ENCODE measurements at regions not wholly inside any gene's neighbourhood (a gene's known extent, or its start where the extent isn't known, plus 50 kb on each side); places are given as distances from the start of the nearest gene placed in this dataset.

GRCh38 chr12:116461060-116461459 lies 98.1 kb upstream of the MAP1LC3B2 start:
- Histone ChIP-seq H3K4me1 (no peaks in the 10 kb centered on the region), H3K27ac (no peak overlapping the region), H3K27me3 (no peaks in the 10 kb centered on the region), H3K36me3 (no peaks in the 10 kb centered on the region), H3K9me3 (no peaks in the 10 kb centered on the region), H3K4me3 (no peak overlapping the region)
- DNase-seq: no peak
- no peak for TF ChIP-seq POLR2A (IDR thresholded peaks at IDR 0.05)
- TF ChIP-seq CTCF (IDR thresholded peaks at IDR 0.05): no peak
- WGBS (ENCODE audit: insufficient coverage, low coverage, low lambda C conversion rate, missing lambda C conversion rate): 100% methylated on average over 3 of the region's 6 CpGs
- intact Hi-C loops (cut with DNase I): no loop called here
- ATAC-seq: no peak

GRCh38 chr12:116463366-116463765 lies 95.8 kb upstream of the MAP1LC3B2 start:
- WGBS (ENCODE audit: insufficient coverage, low coverage, low lambda C conversion rate, missing lambda C conversion rate): 86% methylated on average over 1 of the region's 1 CpG
- intact Hi-C loops (cut with DNase I): no loop called here
- ATAC-seq: no peak

GRCh38 chr12:116465407-116465806 lies 93.8 kb upstream of the MAP1LC3B2 start:
- Histone ChIP-seq H3K4me1 (no peaks in the 10 kb centered on the region), H3K27ac (no peak overlapping the region), H3K27me3 (no peaks in the 10 kb centered on the region), H3K4me3 (no peak overlapping the region), H3K36me3 (no peaks in the 10 kb centered on the region), H3K9me3 (no peaks in the 10 kb centered on the region)
- DNase-seq: no peak
- 93% methylated on average over 2 of the region's 3 CpGs for WGBS (ENCODE audit: insufficient coverage, low coverage, low lambda C conversion rate, missing lambda C conversion rate)
- no peak for ATAC-seq
- intact Hi-C loops (cut with DNase I): no loop called here
- TF ChIP-seq POLR2A (IDR thresholded peaks at IDR 0.05) (no peak), CTCF (IDR thresholded peaks at IDR 0.05) (no peak)

More at GRCh38 chr12:116463366-116463765, 95.8 kb upstream of the MAP1LC3B2 start:
- Histone ChIP-seq H3K27ac (no peak overlapping the region), H3K27me3 (no peaks in the 10 kb centered on the region), H3K4me3 (no peak overlapping the region), H3K4me1 (no peaks in the 10 kb centered on the region), H3K36me3 (no peaks in the 10 kb centered on the region), H3K9me3 (no peaks in the 10 kb centered on the region)
- DNase-seq: no peak
- TF ChIP-seq CTCF (IDR thresholded peaks at IDR 0.05) (no peak), POLR2A (IDR thresholded peaks at IDR 0.05) (no peak)

DNA sequence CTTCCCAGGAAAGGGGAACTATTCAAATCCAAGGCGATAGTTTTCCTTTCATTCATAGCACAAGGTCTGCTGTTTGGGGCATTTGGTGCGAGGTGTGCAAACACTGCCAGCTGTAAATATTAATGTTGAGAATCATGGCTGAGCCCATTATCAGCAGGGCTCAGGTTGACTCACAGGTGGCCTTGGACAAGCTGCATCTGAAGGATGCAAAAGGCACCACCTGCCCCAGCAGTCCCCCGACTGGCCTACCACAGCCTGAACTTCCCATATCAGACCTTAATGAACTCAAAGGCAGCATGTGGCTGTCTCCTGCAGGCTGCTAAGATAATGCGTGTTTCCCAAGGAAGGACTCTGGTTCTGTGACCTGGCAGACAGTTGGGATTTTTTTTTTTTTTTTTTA lies 93.3 kb upstream of the MAP1LC3B2 start:
- Histone ChIP-seq H3K9me3 (no peaks in the 10 kb centered on the region), H3K4me3 (no peak overlapping the region), H3K4me1 (no peaks in the 10 kb centered on the region), H3K36me3 (no peaks in the 10 kb centered on the region), H3K27me3 (no peaks in the 10 kb centered on the region), H3K27ac (no peak overlapping the region)
- intact Hi-C loops (cut with DNase I): no loop called here
- no peak for DNase-seq
- ATAC-seq: no peak
- 78% methylated on average over 3 of the region's 4 CpGs for WGBS (ENCODE audit: insufficient coverage, low coverage, low lambda C conversion rate, missing lambda C conversion rate)
- TF ChIP-seq POLR2A (IDR thresholded peaks at IDR 0.05) (no peak), CTCF (IDR thresholded peaks at IDR 0.05) (no peak)

DNA sequence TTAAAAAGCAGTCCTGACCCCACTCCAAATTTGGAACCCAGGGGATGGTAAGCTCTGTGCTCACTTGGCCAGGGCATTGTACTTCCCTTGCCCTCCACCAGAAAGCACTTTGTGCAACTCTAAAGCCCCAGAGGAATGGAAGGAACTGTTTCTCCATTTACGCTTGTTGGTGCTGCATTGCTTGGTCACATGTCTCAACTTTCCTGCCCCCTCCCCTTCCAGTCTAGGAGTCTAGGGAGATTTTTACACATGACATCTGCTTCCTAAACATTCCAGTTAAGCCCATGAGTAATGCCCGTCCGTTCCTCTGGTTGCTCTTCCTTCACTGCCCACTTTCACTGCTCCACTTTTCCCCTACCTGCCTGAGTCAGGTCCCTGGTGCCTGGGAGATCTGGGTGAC lies 92.6 kb upstream of the MAP1LC3B2 start:
- H3K27ac ChIP-seq: no peak overlapping the region
- WGBS (ENCODE audit: insufficient coverage, low coverage, low lambda C conversion rate, missing lambda C conversion rate): 65% methylated on average over 2 of the region's 3 CpGs
- H3K27me3 ChIP-seq: no peaks in the 10 kb centered on the region
- H3K9me3 ChIP-seq: no peaks in the 10 kb centered on the region
- H3K4me1 ChIP-seq: no peaks in the 10 kb centered on the region
- TF ChIP-seq CTCF (IDR thresholded peaks at IDR 0.05): no peak
- no peak for TF ChIP-seq POLR2A (IDR thresholded peaks at IDR 0.05)
- intact Hi-C loops (cut with DNase I): no loop called here
- ATAC-seq (no peak), DNase-seq (no peak)
- no peaks in the 10 kb centered on the region for H3K36me3 ChIP-seq
- H3K4me3 ChIP-seq: no peak overlapping the region

All from right lobe of liver (tissue), 6 donors.